GM21619 (cell line): ENCODE measurements at regions not wholly inside any gene's neighbourhood (a gene's known extent, or its start where the extent isn't known, plus 50 kb on each side); places are given as distances from the start of the nearest gene placed in this dataset.
A peak's percentile ranks its signal among the peaks of the same experiment; 100 is the strongest.
"Not testable (repeated sequence)": the region's sequence is repeated elsewhere in the genome, so short reads cannot be mapped to it uniquely, and the experiment has no call there.

Experiments
- ATAC-seq: cut with Tn5 transposase; IDR thresholded peaks from one replicate; pipeline ENCODE4 v1.9.1; 2021; ENCODE audit not compliant: unreplicated experiment

GRCh38 chr1:103353391-103353790, 172.1 kb upstream of the RNPC3 start:
- no peak for ATAC-seq

GRCh38 chr1:103348136-103348535, 177.4 kb upstream of the RNPC3 start:
- no peak for ATAC-seq

GRCh38 chr1:103344930-103345329, 180.6 kb upstream of the RNPC3 start:
- ATAC-seq, result no peak

GRCh38 chr1:103341377-103341880, 184.1 kb upstream of the RNPC3 start:
- ATAC-seq, result peak; percentile 65

GRCh38 chr1:103337779-103338178, 187.7 kb upstream of the RNPC3 start:
- no peak for ATAC-seq

- ATAC-seq, result no peak
Observed at GRCh38 chr1:103336408-103336807, 189.1 kb upstream of the RNPC3 start.

- ATAC-seq, result peak; percentile 83
Observed at GRCh38 chr1:103333141-103333540, 192.4 kb upstream of the RNPC3 start.

- no peak for ATAC-seq
Observed at GRCh38 chr1:103327054-103327719, 198.3 kb upstream of the RNPC3 start.

GRCh38 chr1:103326595-103326994, 198.9 kb upstream of the RNPC3 start:
- no peak for ATAC-seq

GRCh38 chr1:103309786-103310185, 201.5 kb upstream of the COL11A1 start:
- no peak for ATAC-seq

GRCh38 chr1:103307751-103308150, 199.4 kb upstream of the COL11A1 start:
- no peak for ATAC-seq

GRCh38 chr1:103283841-103284669, 175.7 kb upstream of the COL11A1 start:
- ATAC-seq, result no peak

- ATAC-seq, result no peak
Observed at GRCh38 chr1:103283371-103283770, 175.0 kb upstream of the COL11A1 start.

- ATAC-seq, result no peak
Observed at GRCh38 chr1:103275725-103276124, 167.4 kb upstream of the COL11A1 start.

GRCh38 chr1:103274886-103275285, 166.6 kb upstream of the COL11A1 start:
- ATAC-seq, result no peak

- no peak for ATAC-seq
Observed at GRCh38 chr1:103273106-103273505, 164.8 kb upstream of the COL11A1 start.

GRCh38 chr1:103271471-103271870, 163.1 kb upstream of the COL11A1 start:
- ATAC-seq, result not testable (repeated sequence)

- no peak for ATAC-seq
Observed at GRCh38 chr1:103267893-103268292, 159.6 kb upstream of the COL11A1 start.

GRCh38 chr1:103267266-103267665, 158.9 kb upstream of the COL11A1 start:
- no peak for ATAC-seq

- ATAC-seq, result no peak
Observed at GRCh38 chr1:103266036-103266435, 157.7 kb upstream of the COL11A1 start.

GRCh38 chr1:103265551-103265950, 157.2 kb upstream of the COL11A1 start:
- ATAC-seq, result no peak

- ATAC-seq, result no peak
Observed at GRCh38 chr1:103259982-103260381, 151.7 kb upstream of the COL11A1 start.
